ENCODE measurements at regions not wholly inside any gene's neighbourhood (a gene's known extent, or its start where the extent isn't known, plus 50 kb on each side); places are given as distances from the start of the nearest gene placed in this dataset.

DNA sequence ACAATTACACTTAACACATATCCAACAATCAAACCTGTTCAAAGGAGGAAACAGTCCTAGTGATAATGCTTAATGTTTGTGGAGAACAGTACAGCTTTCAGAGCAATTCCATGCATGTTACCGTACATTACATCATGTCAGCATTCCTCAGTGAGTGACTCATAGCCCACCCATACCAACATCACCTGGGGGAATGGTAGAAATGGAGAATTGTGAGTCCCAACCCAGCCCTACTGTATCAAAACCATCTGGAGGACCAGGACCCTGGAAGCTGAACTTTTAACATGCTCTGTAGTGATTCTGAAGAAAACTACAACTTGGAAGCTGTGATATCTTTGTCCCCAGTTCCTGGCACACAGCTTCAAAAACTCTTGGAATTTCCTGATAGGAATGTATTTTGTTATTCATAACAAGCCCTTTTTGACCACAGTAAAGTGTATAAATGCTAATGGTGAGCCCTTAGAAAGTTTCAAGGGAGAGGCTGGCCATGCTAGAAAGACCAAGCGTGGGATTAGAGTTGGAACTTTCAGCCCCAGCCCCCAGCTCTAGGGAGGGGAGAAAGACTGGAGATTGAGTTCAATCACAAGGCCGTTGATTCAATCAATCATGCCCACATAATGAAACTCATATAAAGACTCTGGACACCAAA, 301.1 kb downstream of the BUD13 start:
- Histone ChIP-seq H3K4me1 (ENCODE audit: control insufficient read depth in 4 of 4, insufficient read depth in 4 of 4, low read length in 3 of 4) (no peaks in the 10 kb centered on the region), H3K9ac (ENCODE audit: low read depth in 1 of 2, low read length in 2 of 2) (no peak overlapping the region), H3K9me3 (ENCODE audit: control insufficient read depth in 4 of 4, low read length in 3 of 4) (no peaks in the 10 kb centered on the region), H3K27ac (ENCODE audit: low read depth in 1 of 2, low read length in 2 of 2) (no peak overlapping the region), H3K4me3 (ENCODE audit: low read depth in 1 of 3, low read length in 3 of 3) (no peak overlapping the region), H3K36me3 (ENCODE audit: control insufficient read depth in 4 of 4, insufficient read depth in 3 of 4, low read depth in 1 of 4, low read length in 3 of 4) (no peaks in the 10 kb centered on the region), H3K27me3 (ENCODE audit: control insufficient read depth in 4 of 4, insufficient read depth in 4 of 4, low read length in 3 of 4) (no peaks in the 10 kb centered on the region)
- DNase-seq (ENCODE audit: low spot score) = no peak
- no peak for TF ChIP-seq HNF4G (IDR thresholded peaks at IDR 0.05)
- no peak for TF ChIP-seq FOXA2 (IDR thresholded peaks at IDR 0.05)
- no peak for TF ChIP-seq GABPA (IDR thresholded peaks at IDR 0.05 in 1 of 2, conservative IDR thresholded peaks at IDR 0.05 in 1 of 2)
- TF ChIP-seq, protein P1, sequence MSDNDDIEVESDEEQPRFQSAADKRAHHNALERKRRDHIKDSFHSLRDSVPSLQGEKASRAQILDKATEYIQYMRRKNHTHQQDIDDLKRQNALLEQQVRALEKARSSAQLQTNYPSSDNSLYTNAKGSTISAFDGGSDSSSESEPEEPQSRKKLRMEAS (IDR thresholded peaks at IDR 0.05) = no peak
- TF ChIP-seq TAF1 (conservative IDR thresholded peaks at IDR 0.05) = no peak
- TF ChIP-seq RAD21 (IDR thresholded peaks at IDR 0.05) = no peak
- no peak for TF ChIP-seq YY1 (IDR thresholded peaks at IDR 0.05)
- no peak for TF ChIP-seq JUND (IDR thresholded peaks at IDR 0.05)
- TF ChIP-seq, protein P2, sequence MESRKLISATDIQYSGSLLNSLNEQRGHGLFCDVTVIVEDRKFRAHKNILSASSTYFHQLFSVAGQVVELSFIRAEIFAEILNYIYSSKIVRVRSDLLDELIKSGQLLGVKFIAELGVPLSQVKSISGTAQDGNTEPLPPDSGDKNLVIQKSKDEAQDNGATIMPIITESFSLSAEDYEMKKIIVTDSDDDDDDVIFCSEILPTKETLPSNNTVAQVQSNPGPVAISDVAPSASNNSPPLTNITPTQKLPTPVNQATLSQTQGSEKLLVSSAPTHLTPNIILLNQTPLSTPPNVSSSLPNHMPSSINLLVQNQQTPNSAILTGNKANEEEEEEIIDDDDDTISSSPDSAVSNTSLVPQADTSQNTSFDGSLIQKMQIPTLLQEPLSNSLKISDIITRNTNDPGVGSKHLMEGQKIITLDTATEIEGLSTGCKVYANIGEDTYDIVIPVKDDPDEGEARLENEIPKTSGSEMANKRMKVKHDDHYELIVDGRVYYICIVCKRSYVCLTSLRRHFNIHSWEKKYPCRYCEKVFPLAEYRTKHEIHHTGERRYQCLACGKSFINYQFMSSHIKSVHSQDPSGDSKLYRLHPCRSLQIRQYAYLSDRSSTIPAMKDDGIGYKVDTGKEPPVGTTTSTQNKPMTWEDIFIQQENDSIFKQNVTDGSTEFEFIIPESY (IDR thresholded peaks at IDR 0.05) = no peak
- TF ChIP-seq, protein P3, sequence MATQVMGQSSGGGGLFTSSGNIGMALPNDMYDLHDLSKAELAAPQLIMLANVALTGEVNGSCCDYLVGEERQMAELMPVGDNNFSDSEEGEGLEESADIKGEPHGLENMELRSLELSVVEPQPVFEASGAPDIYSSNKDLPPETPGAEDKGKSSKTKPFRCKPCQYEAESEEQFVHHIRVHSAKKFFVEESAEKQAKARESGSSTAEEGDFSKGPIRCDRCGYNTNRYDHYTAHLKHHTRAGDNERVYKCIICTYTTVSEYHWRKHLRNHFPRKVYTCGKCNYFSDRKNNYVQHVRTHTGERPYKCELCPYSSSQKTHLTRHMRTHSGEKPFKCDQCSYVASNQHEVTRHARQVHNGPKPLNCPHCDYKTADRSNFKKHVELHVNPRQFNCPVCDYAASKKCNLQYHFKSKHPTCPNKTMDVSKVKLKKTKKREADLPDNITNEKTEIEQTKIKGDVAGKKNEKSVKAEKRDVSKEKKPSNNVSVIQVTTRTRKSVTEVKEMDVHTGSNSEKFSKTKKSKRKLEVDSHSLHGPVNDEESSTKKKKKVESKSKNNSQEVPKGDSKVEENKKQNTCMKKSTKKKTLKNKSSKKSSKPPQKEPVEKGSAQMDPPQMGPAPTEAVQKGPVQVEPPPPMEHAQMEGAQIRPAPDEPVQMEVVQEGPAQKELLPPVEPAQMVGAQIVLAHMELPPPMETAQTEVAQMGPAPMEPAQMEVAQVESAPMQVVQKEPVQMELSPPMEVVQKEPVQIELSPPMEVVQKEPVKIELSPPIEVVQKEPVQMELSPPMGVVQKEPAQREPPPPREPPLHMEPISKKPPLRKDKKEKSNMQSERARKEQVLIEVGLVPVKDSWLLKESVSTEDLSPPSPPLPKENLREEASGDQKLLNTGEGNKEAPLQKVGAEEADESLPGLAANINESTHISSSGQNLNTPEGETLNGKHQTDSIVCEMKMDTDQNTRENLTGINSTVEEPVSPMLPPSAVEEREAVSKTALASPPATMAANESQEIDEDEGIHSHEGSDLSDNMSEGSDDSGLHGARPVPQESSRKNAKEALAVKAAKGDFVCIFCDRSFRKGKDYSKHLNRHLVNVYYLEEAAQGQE (IDR thresholded peaks at IDR 0.05) = no peak
- TF ChIP-seq EGR1 (IDR thresholded peaks at IDR 0.05; ENCODE audit: low read depth in 2 of 2) = no peak
- WGBS = 75% methylated on average over 3 of the region's 3 CpGs

DNA sequence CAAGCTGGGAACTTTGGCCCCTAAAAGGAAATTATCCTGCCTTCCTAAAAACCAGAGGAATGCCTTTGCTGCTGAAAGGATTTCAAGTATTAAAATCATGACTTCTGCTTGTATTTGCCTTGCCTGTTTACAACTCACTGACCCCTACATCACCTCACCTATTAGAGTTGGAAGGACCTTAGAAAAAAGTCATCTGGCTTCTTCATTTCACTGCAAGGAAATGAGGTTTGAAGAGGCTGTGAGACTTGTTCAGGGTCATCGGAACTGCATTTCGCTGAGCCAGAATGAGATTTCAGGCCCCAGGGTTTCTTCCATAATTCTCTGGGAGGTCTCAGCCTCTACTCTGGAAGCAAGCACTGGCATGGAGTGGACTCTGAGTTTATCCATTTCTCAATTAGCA, 304.1 kb downstream of the BUD13 start:
- 95% methylated on average over 2 of the region's 2 CpGs for WGBS
- no peaks in the 10 kb centered on the region for H3K9me3 ChIP-seq (ENCODE audit: control insufficient read depth in 4 of 4, low read length in 3 of 4)
- DNase-seq (ENCODE audit: low spot score) = no peak

More for the DNA sequence above, 304.1 kb downstream of the BUD13 start:
- Histone ChIP-seq H3K4me3 (ENCODE audit: low read depth in 1 of 3, low read length in 3 of 3) (no peak overlapping the region), H3K4me1 (ENCODE audit: control insufficient read depth in 4 of 4, insufficient read depth in 4 of 4, low read length in 3 of 4) (no peaks in the 10 kb centered on the region), H3K9ac (ENCODE audit: low read depth in 1 of 2, low read length in 2 of 2) (no peak overlapping the region), H3K27ac (ENCODE audit: low read depth in 1 of 2, low read length in 2 of 2) (no peak overlapping the region), H3K27me3 (ENCODE audit: control insufficient read depth in 4 of 4, insufficient read depth in 4 of 4, low read length in 3 of 4) (no peaks in the 10 kb centered on the region), H3K36me3 (ENCODE audit: control insufficient read depth in 4 of 4, insufficient read depth in 3 of 4, low read depth in 1 of 4, low read length in 3 of 4) (no peaks in the 10 kb centered on the region)
- TF ChIP-seq RXRA (IDR thresholded peaks at IDR 0.05) (no peak), RAD21 (IDR thresholded peaks at IDR 0.05) (no peak), NR2F2 (IDR thresholded peaks at IDR 0.05) (no peak), HNF4G (IDR thresholded peaks at IDR 0.05) (no peak), TAF1 (conservative IDR thresholded peaks at IDR 0.05) (no peak), FOXA1 (IDR thresholded peaks at IDR 0.05) (no peak), FOXA2 (IDR thresholded peaks at IDR 0.05) (no peak)
- TF ChIP-seq, protein P3 (IDR thresholded peaks at IDR 0.05) = no peak
